ENCODE measurements at regions not wholly inside any gene's neighbourhood (a gene's known extent, or its start where the extent isn't known, plus 50 kb on each side); places are given as distances from the start of the nearest gene placed in this dataset.

DNA sequence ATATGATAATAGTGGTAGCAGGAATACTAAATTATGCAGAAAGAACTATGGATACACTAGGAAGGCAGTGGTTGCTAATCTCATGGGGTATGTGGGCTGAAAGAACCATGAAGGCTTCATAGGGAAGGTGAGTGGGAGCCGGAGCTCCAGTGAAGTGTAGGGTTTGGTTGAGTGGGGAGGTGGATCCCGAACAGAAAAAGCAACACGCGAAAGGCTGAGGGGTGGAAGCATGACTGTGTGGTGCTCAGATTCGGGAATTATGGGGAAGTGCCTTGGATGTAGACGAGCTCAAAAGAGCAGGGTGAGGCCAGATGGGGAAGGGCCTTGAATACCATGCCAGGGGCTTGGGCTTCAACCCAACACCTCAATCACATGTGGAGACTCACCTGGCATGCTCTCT lies 715.1 kb downstream of the TYW1 start:
- no peaks in the 10 kb centered on the region for H3K27me3 ChIP-seq (ENCODE audit: insufficient read depth)

GRCh38 chr7:67713451-67714056 lies 716.9 kb downstream of the TYW1 start:
- no peak overlapping the region for H3K27ac Mint-ChIP-seq
- H3K4me3 Mint-ChIP-seq: no peak overlapping the region
- peaks cover 8% of the 10 kb centered on the region for H3K27me3 Mint-ChIP-seq (ENCODE audit: insufficient read depth, low read depth, poor library complexity)
- no peak for TF ChIP-seq EZH2 (IDR thresholded peaks at IDR 0.05; ENCODE audit: low read depth, unreplicated experiment)
- no peak for TF ChIP-seq JUNB (IDR thresholded peaks at IDR 0.05; ENCODE audit: unreplicated experiment)
- TF ChIP-seq REST (IDR thresholded peaks at IDR 0.05; ENCODE audit: unreplicated experiment): no peak
- no peak for TF ChIP-seq NANOG (IDR thresholded peaks at IDR 0.05; ENCODE audit: borderline replicate concordance)
- TF ChIP-seq ETS1 (IDR thresholded peaks at IDR 0.05): no peak
- no peak for TF ChIP-seq POLR2AphosphoS5 (IDR thresholded peaks at IDR 0.05; ENCODE audit: low read depth)
- TF ChIP-seq EZH2phosphoT487 (IDR thresholded peaks at IDR 0.05; ENCODE audit: unreplicated experiment): no peak
- no peak for TF ChIP-seq CREB1 (CRISPR knock-in tag; IDR thresholded peaks at IDR 0.05; ENCODE audit: low read depth)

More for the DNA sequence above, 715.1 kb downstream of the TYW1 start:
- Mint-ChIP-seq H3K4me1 (no peaks in the 10 kb centered on the region), H3K27me3 (ENCODE audit: insufficient read depth, low read depth, poor library complexity) (peaks cover 11% of the 10 kb centered on the region), H3K9me3 (peaks cover 100% of the 10 kb centered on the region), H3K27ac (no peak overlapping the region), H3K36me3 (ENCODE audit: low read depth) (peaks cover 49% of the 10 kb centered on the region), H3K4me3 (no peak overlapping the region)
- H3K9me2 ChIP-seq (ENCODE audit: insufficient read depth): no peaks in the 10 kb centered on the region
- ATAC-seq: no peak
- H3F3A ChIP-seq (replicated peaks; ENCODE audit: low read depth): no peaks in the 10 kb centered on the region
- H3K27ac ChIP-seq (ENCODE audit: low read depth): no peak overlapping the region
- no peak for DNase-seq (ENCODE audit: low spot score)
- no peak overlapping the region for H3K4me2 ChIP-seq
- H3K36me3 ChIP-seq (ENCODE audit: insufficient read depth): no peaks in the 10 kb centered on the region; the same call in 1 of the 2 replicates
- H4K20me1 ChIP-seq (replicated peaks; ENCODE audit: insufficient read depth): no peaks in the 10 kb centered on the region
- no peak overlapping the region for H2AFZ ChIP-seq
- H3K4me3 ChIP-seq: no peak overlapping the region
- H3K79me2 ChIP-seq (replicated peaks; ENCODE audit: insufficient read depth): no peaks in the 10 kb centered on the region
- TF ChIP-seq ZNF331 (CRISPR knock-in tag; IDR thresholded peaks at IDR 0.05; ENCODE audit: low read depth): no peak
- TF ChIP-seq EZH2 (IDR thresholded peaks at IDR 0.05; ENCODE audit: low read depth, unreplicated experiment): no peak
- no peak for TF ChIP-seq EZH2phosphoT487 (IDR thresholded peaks at IDR 0.05; ENCODE audit: unreplicated experiment)
- no peak for TF ChIP-seq NANOG (IDR thresholded peaks at IDR 0.05; ENCODE audit: borderline replicate concordance)
- no peak for TF ChIP-seq ETS1 (IDR thresholded peaks at IDR 0.05)
- TF ChIP-seq JUNB (IDR thresholded peaks at IDR 0.05; ENCODE audit: unreplicated experiment): no peak
- no peak for TF ChIP-seq CTCF (conservative IDR thresholded peaks at IDR 0.05; ENCODE audit: low read depth in 2 of 2)
- no peak for TF ChIP-seq POLR2AphosphoS5 (IDR thresholded peaks at IDR 0.05; ENCODE audit: low read depth)
- TF ChIP-seq CREB1 (CRISPR knock-in tag; IDR thresholded peaks at IDR 0.05; ENCODE audit: low read depth): no peak
- TF ChIP-seq ZNF114 (CRISPR knock-in tag; IDR thresholded peaks at IDR 0.05): no peak
- TF ChIP-seq STAT1 (IDR thresholded peaks at IDR 0.05; ENCODE audit: unreplicated experiment): no peak
- no peaks in the 10 kb centered on the region for H3K4me1 ChIP-seq (ENCODE audit: insufficient read depth)

More at GRCh38 chr7:67713451-67714056, 716.9 kb downstream of the TYW1 start:
- Histone ChIP-seq H3K36me3 (ENCODE audit: insufficient read depth) (no peaks in the 10 kb centered on the region; the same call in 1 of the 2 replicates), H3K9me2 (ENCODE audit: insufficient read depth) (no peaks in the 10 kb centered on the region), H4K20me1 (replicated peaks; ENCODE audit: insufficient read depth) (no peaks in the 10 kb centered on the region), H3K4me2 (no peak overlapping the region), H2AFZ (no peak overlapping the region), H3F3A (replicated peaks; ENCODE audit: low read depth) (no peaks in the 10 kb centered on the region), H3K79me2 (replicated peaks; ENCODE audit: insufficient read depth) (no peaks in the 10 kb centered on the region), H3K4me3 (no peak overlapping the region), H3K27ac (ENCODE audit: low read depth) (no peak overlapping the region), H3K27me3 (ENCODE audit: insufficient read depth) (no peaks in the 10 kb centered on the region), H3K4me1 (ENCODE audit: insufficient read depth) (no peaks in the 10 kb centered on the region)
- Mint-ChIP-seq H3K9me3 (peaks cover 100% of the 10 kb centered on the region), H3K36me3 (ENCODE audit: low read depth) (peaks cover 51% of the 10 kb centered on the region), H3K4me1 (no peaks in the 10 kb centered on the region)
- DNase-seq (ENCODE audit: low spot score) (no peak), ATAC-seq (no peak)
